Skin epidermis (tissue), 12 donors: ENCODE measurements at regions not wholly inside any gene's neighbourhood (a gene's known extent, or its start where the extent isn't known, plus 50 kb on each side); places are given as distances from the start of the nearest gene placed in this dataset.

Source experiments
- H3K27ac ChIP-seq, 21 experiments: fragments of 200-600 bp; sonication (generic) in 11 of 21; one replicate each; pipeline ENCODE4 v1.5.0; 2020; ENCODE audit warnings: mild to moderate bottlenecking in 3 of 21, inconsistent platforms in 2 of 21, moderate library complexity in 2 of 21
- H3K4me3 ChIP-seq, 7 experiments: fragments of 200-600 bp; sonication (generic) in 2 of 7; one replicate each; pipeline ENCODE4 v1.5.0; 2020; ENCODE audit warnings: inconsistent platforms in 2 of 7, mild to moderate bottlenecking in 2 of 7, moderate library complexity in 1 of 7

DNA sequence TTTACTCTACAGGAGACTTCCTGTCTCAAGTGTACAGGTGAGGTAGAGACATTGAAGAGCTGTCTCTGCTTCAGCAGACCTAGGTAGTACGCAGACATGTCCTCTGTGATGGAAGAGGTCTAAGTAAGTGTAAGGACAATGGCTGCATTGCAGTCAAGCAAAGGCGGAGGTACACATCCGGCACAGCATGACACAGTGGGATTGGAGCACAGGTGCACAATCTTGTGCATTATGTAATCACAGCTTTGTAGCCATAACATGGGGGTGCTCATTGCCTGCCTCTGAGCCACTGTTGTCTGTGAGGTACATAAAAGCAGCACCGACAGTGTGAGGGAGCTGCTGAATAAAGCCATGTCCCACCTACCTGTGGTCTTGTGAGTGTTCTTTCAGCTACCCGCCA lies 66.4 kb upstream of the CCDC190 start:
- no peak overlapping the region for H3K4me3 ChIP-seq
- H3K27ac ChIP-seq, result no peak overlapping the region

DNA sequence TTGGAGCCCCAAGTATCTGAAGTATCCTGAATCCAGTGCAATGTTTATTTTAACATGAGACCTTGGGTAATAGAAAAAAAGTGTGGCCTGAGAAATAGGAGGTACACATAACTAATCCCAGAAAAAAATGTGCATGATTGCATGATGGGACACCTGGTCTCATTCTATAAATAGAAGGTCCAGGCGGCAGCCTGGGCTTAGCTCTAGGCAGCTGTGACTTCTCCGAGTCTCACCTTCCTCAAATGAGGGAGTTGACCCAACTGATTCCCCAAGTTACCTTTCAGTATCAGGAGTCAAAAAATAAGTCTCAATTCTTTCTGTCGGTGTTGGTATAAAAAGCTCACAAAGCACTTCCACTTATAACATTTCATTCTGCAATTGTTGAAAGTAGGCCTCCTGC lies 65.9 kb upstream of the CCDC190 start:
- Histone ChIP-seq H3K27ac (no peak overlapping the region), H3K4me3 (no peak overlapping the region)

DNA sequence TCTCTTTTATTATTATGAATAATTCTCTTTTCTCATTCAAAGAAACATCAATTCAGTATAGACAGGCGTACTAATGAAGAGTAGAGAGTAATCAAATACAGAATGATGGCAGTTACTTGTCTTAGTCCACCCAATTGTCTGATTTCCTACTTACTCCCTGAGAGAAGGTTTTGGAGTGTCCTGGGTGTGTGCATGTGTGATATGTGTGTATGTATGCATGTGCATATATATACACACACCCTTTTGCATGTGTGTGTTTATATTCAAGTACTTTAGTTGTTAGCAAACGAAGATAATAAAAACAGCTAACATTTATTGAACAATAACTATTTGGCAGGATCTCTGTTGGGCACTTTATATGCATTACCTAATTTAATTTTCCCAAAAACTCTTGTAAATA lies 63.2 kb upstream of the CCDC190 start:
- H3K4me3 ChIP-seq, result no peak overlapping the region
- H3K27ac ChIP-seq, result no peak overlapping the region

DNA sequence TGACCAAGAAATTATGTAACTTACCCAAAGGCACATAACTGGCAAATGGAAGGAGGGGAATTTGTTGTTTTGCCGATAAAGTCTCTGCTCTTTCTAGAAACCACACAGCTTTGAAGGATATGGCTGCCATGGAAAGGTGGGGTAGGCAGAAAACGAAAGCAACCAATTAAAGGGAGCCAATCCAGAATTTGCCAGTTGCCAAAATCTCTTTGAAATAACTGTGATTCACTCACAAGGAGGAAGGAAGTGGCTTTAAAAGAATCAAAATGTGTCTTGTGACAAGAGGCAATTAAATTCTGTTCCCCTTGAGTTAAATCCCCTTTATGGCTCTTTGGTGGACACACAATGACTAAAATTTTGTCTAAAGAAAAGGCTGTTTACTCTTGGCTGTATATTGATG lies 61.2 kb upstream of the CCDC190 start:
- H3K4me3 ChIP-seq, result no peak overlapping the region
- H3K27ac ChIP-seq, result no peak overlapping the region

DNA sequence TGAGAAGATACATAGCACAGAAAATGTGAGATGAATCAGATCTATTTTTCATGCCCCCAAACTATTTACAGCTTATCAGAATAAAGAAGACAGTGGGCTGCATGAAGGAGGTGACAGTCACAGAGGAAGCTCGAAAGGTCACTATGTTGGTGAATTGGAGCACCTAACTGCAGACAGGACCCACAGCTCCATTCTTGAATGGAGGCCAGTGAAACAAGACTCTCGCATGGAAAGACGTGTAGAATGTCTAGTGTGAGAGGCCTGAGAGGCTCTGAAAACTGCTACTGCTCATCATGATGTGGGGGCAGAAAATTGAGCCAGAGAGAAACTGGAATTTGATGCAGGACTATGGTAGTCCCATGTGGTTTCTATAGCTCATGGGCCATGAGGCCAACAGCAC lies 60.3 kb upstream of the CCDC190 start:
- no peak overlapping the region for H3K4me3 ChIP-seq
- H3K27ac ChIP-seq, result no peak overlapping the region

DNA sequence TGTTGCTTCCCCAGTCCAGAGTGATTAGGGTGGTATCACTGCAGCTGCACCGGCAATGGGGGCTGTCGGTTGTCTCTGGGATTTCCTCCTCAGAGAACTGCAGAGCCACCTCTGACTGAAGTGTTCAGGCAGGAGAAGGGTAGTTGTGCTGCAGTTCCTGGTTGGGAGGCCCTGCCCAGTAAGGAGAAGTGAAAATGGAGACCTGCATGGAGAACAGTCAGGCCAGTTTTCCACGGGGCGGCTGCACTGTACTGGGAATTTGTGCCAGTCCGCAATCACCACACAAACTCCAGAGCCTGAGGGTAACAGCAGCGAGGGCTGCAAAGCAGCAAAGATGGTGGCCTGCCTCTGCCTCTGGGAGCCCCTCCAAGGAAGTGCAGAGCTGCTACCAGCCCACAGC lies 58.1 kb upstream of the CCDC190 start:
- Histone ChIP-seq H3K27ac (no peak overlapping the region), H3K4me3 (no peak overlapping the region)

DNA sequence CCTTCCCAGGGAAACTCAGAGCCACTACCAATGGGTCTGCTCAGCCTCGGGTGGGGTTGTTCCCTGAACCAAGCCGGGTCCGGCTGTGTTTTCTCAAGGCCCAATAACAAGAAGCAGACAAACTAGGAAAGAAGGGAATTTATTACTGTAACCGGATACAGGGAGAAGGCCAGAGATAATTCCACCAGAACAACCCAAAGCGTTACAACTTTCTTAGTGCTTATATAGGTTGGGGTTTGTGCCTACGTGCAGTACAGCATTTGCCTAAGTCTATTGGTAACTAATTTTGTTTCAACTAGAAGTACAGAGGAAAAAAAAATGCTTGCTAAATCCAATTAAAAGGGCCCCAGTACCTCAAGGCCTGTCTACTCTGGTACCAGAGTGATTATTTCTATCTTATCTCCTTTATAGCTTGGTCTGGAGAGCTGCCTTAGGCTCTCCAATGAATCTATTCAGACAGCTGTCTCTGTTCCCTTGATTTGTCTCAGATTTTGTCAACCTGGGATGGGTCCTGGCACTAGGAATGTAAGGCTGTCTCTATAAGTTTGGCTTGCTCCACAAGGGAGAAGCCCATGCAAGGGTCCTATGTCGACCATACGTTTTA lies 57.3 kb upstream of the CCDC190 start:
- H3K27ac ChIP-seq, result no peak overlapping the region

DNA sequence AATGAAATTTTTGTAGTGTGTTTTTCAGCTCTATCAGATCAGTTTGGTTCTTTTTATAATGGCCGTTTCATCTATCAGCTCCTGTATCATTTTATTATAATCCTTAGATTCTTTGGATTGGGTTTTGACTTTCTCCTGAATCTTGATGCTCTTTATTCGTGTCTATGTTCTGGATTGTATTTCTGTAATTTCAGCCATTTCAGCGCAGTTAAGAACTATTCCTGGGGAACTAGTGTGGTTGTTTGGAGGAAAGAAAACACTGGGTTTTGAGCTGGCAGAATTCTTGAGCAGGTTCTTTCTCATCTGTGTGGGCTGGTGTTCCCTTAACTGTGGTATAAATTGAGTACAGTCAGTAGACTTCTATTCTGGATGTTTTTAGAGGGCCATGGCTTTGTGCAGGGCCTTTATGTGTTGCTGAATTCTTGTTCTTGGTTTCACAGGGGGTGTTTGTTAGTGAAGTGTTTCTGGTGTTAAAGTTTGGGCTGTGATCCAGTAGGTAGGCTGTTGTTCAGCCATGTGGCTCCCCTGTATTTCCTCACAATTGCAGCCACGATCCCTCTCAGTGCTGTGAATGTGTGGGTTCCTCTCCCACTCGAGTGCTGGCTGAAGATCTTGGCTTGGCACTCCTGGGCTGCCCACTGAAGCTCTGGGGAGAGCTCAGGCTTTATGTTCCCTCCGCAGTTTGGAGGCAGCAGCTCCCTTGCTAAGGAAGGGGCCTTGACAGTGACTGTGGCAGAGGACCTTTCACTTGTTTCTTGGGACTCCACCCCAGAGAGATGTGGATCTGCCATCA lies 56.0 kb upstream of the CCDC190 start:
- Histone ChIP-seq H3K4me3 (no peak overlapping the region), H3K27ac (no peak overlapping the region)

More for the DNA sequence above, 57.3 kb upstream of the CCDC190 start:
- H3K4me3 ChIP-seq, result no peak overlapping the region

DNA sequence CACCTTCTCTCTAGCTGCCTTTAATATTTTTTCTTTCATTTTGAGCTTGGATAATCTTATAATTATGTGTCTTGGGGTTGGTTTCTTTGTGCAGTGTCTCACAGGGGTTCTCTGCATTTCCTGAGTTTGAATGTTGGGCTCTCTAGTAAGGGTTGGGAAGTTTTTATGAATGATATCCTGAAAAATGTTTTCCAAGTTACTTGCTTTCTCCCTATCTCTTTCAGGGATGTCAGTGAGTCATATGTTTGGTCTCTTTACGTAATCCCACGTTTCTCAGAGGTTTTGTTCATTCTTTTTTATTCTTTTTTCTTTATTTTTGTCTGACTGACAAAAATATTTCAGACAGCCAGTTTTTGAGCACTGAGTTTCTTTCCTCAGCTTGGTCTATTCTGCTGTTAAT lies 55.4 kb upstream of the CCDC190 start:
- no peak overlapping the region for H3K27ac ChIP-seq
- no peak overlapping the region for H3K4me3 ChIP-seq

DNA sequence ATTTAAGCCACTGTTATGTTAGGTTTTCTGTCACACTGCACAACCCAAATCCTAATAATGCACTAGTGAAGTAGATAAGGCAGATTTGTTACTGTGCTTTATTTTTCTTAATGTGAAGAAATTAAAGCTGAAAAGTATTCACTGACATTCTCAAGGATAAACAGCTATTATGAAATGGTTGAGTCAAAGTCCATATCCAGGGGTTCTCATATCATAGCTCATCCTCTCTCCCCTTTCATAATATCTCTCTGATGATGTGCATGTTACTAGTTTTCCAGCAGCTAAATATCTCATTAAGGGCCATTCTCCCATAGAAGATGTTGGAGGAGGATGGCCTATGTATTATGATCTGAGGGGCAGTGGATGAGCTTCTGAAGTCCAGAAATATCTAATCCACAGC lies 53.6 kb upstream of the CCDC190 start:
- no peak overlapping the region for H3K27ac ChIP-seq

DNA sequence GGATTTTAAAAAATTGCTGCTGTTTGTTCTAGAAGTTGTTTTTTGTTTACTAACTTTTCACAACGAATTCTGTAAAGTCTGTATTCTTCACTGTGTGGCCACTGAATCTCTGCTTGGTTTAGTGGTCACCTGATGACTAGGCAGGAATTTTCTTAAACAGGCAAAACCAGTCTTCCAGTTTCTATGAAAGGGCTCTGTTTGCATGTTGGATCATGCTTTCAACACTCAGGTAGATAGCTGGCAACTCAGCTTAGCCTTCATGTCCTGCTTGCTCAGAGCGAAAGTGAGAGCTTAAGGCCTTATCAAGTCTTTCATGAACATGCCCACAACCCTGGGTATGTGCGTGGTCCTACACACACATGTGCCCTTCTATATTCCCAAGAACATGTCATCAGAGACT lies 52.4 kb upstream of the CCDC190 start:
- H3K4me3 ChIP-seq, result no peak overlapping the region
- no peak overlapping the region for H3K27ac ChIP-seq

More for the DNA sequence above, 53.6 kb upstream of the CCDC190 start:
- no peak overlapping the region for H3K4me3 ChIP-seq

DNA sequence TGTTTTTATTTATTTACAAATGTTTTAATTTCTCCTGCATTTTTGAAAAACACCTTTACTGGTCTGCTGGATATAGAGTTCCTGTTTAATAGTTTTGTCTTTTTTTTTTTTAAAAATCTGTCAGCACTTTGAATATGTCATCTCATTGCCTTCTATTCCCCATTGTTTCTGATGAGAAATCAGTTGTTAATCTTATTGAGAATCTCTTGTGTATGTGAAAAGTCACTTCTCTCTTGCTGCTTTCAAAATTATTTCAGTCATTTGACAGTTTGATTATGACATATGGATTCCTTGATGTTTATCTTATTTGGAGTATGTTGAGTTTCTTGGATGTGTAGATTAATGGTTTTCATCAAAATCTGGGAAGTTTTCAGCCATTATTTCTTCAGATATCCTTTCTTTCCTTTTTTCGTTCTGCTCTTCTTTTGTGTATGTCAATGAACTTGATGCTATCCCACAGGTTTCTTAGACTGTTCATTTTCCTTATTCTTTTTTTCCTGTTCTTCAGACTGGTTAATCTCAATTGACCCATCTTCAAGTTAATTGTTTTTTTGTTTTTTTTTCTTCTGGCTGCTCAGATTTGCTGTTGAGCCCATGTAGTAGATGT lies 51.2 kb upstream of the CCDC190 start:
- H3K27ac ChIP-seq, result no peak overlapping the region
- no peak overlapping the region for H3K4me3 ChIP-seq
